C1 segment of cervical spinal cord (tissue), 14 donors: ENCODE measurements at regions not wholly inside any gene's neighbourhood (a gene's known extent, or its start where the extent isn't known, plus 50 kb on each side); places are given as distances from the start of the nearest gene placed in this dataset.
"Not testable (repeated sequence)": the region's sequence is repeated elsewhere in the genome, so short reads cannot be mapped to it uniquely, and the experiment has no call there.

Experiments
- DNase-seq, 14 donors: peaks; one replicate each; lab custom pipeline; 2025; lab: John Stamatoyannopoulos, UW

- DNase-seq: no peak
Measured at GRCh38 chr7:46755120-46756034, 826.5 kb downstream of the TNS3 start.

GRCh38 chr7:46754140-46754720 is 827.7 kb downstream of the TNS3 start:
- DNase-seq: no peak

GRCh38 chr7:46753662-46754061 is 828.2 kb downstream of the TNS3 start:
- DNase-seq: no peak

GRCh38 chr7:46752881-46753366 is 829.0 kb downstream of the TNS3 start:
- no peak for DNase-seq

- DNase-seq: not testable (repeated sequence)
Measured at GRCh38 chr7:46751927-46752723, 829.8 kb downstream of the TNS3 start.

- no peak for DNase-seq
Measured at GRCh38 chr7:46751471-46751870, 830.4 kb upstream of the IGFBP3 start.

GRCh38 chr7:46750321-46750865 is 829.3 kb upstream of the IGFBP3 start:
- DNase-seq: no peak

GRCh38 chr7:46747869-46748576 is 827.0 kb upstream of the IGFBP3 start:
- DNase-seq: no peak

- no peak for DNase-seq
Measured at GRCh38 chr7:46746695-46747687, 825.9 kb upstream of the IGFBP3 start.

GRCh38 chr7:46745707-46746090 is 824.6 kb upstream of the IGFBP3 start:
- no peak for DNase-seq

- DNase-seq: no peak
Measured at GRCh38 chr7:46744957-46745706, 824.1 kb upstream of the IGFBP3 start.

GRCh38 chr7:46742601-46743000 is 821.5 kb upstream of the IGFBP3 start:
- DNase-seq: no peak

- DNase-seq: no peak
Measured at GRCh38 chr7:46741938-46742540, 821.0 kb upstream of the IGFBP3 start.

- DNase-seq: no peak
Measured at GRCh38 chr7:46741181-46741580, 820.1 kb upstream of the IGFBP3 start.

- no peak for DNase-seq
Measured at GRCh38 chr7:46739518-46740234, 818.6 kb upstream of the IGFBP3 start.

GRCh38 chr7:46738796-46739195 is 817.7 kb upstream of the IGFBP3 start:
- DNase-seq: no peak

- no peak for DNase-seq
Measured at GRCh38 chr7:46738165-46738564, 817.1 kb upstream of the IGFBP3 start.

GRCh38 chr7:46725838-46726237 is 804.8 kb upstream of the IGFBP3 start:
- DNase-seq: no peak
